Neuronal stem cell (in vitro differentiated cells): ENCODE measurements at regions not wholly inside any gene's neighbourhood (a gene's known extent, or its start where the extent isn't known, plus 50 kb on each side); places are given as distances from the start of the nearest gene placed in this dataset.

Experiments
- DNase-seq: peaks from one replicate; pipeline ENCODE4 v3.0.0-alpha.2; 2013; ENCODE audit warnings: low spot score
- H2AFZ ChIP-seq: one replicate; pipeline ENCODE4 v1.6.1; 2013; ENCODE audit warnings: mild to moderate bottlenecking, low read length, inconsistent platforms
- H2AK5ac ChIP-seq: 2 replicates; pipeline ENCODE4 v1.6.1; 2013; ENCODE audit warnings: low read depth, mild to moderate bottlenecking, inconsistent platforms, low read length, moderate library complexity, mixed read lengths
- H2BK120ac ChIP-seq: 2 replicates; pipeline ENCODE4 v1.6.1; 2013; ENCODE audit warnings: low read depth, mild to moderate bottlenecking, inconsistent platforms, low read length, moderate library complexity, mixed read lengths
- H2BK12ac ChIP-seq: one replicate; pipeline ENCODE4 v1.6.1; 2013; ENCODE audit warnings: low read length, inconsistent platforms
- H2BK15ac ChIP-seq: 2 replicates; pipeline ENCODE4 v1.6.1; 2013; ENCODE audit warnings: mild to moderate bottlenecking, low read length, inconsistent platforms, mixed read lengths
- H2BK5ac ChIP-seq: one replicate; pipeline ENCODE4 v1.6.1; 2013; ENCODE audit warnings: inconsistent platforms, mild to moderate bottlenecking, low read length, moderate library complexity
- H3K14ac ChIP-seq: one replicate; pipeline ENCODE4 v1.6.1; 2013; ENCODE audit warnings: low read length, inconsistent platforms
- H3K18ac ChIP-seq: 2 replicates; pipeline ENCODE4 v1.6.1; 2013; ENCODE audit warnings: low read length, inconsistent platforms
- H3K23ac ChIP-seq: 2 replicates; pipeline ENCODE4 v1.6.1; 2013; ENCODE audit warnings: low read depth, mild to moderate bottlenecking, mixed read lengths, low read length, inconsistent platforms; ENCODE audit not compliant: poor library complexity
- H3K27ac ChIP-seq: replicated peaks from 3 replicates; pipeline ENCODE4 v1.5.1; 2013; ENCODE audit warnings: low read length, inconsistent platforms
- H3K27me3 ChIP-seq, 3 experiments: 2 replicates each; pipeline ENCODE4 v1.6.1; 2013; ENCODE audit warnings: low read length in 3 of 3, mild to moderate bottlenecking in 2 of 3, inconsistent platforms in 1 of 3, low read depth in 1 of 3, mixed read lengths in 1 of 3, moderate library complexity in 1 of 3; ENCODE audit not compliant: control insufficient read depth in 3 of 3, insufficient read depth in 3 of 3
- H3K36me3 ChIP-seq, 2 donors: replicated peaks in 1 of 2; 2 replicates each; pipeline ENCODE4 v1.6.1; 2013; ENCODE audit warnings: low read length in 2 of 2; ENCODE audit not compliant: control insufficient read depth in 2 of 2, insufficient read depth in 2 of 2
- H3K4ac ChIP-seq: 2 replicates; pipeline ENCODE4 v1.6.1; 2013; ENCODE audit warnings: inconsistent platforms, mild to moderate bottlenecking, low read length, moderate library complexity
- H3K4me1 ChIP-seq, 2 donors: 1 replicate in 1 of 2; 2 replicates in 1 of 2; pipeline ENCODE4 v1.6.1; 2013; ENCODE audit warnings: low read length in 2 of 2, low read depth in 1 of 2; ENCODE audit not compliant: control insufficient read depth in 2 of 2, insufficient read depth in 1 of 2
- H3K4me2 ChIP-seq: one replicate; pipeline ENCODE4 v1.6.1; 2013; ENCODE audit warnings: mild to moderate bottlenecking, low read length, inconsistent platforms; ENCODE audit not compliant: insufficient read depth, poor library complexity, severe bottlenecking
- H3K4me3 ChIP-seq, 2 donors: 2 replicates each; pipeline ENCODE4 v1.5.1; 2013; ENCODE audit warnings: low read length in 2 of 2, mild to moderate bottlenecking in 2 of 2, inconsistent platforms in 1 of 2, moderate library complexity in 1 of 2
- H3K79me1 ChIP-seq: one replicate; pipeline ENCODE4 v1.6.1; 2013; ENCODE audit warnings: low read depth, mild to moderate bottlenecking, inconsistent platforms, low read length, moderate library complexity
- H3K9ac ChIP-seq: one replicate; pipeline ENCODE4 v1.6.1; 2013; ENCODE audit warnings: mild to moderate bottlenecking, low read depth, low read length, inconsistent platforms; ENCODE audit not compliant: poor library complexity
- H3K9me3 ChIP-seq, 2 donors: replicated peaks in 1 of 2; 2 replicates each; pipeline versions ENCODE3 to v1.6.1; 2013; ENCODE audit warnings: low read length in 2 of 2, mild to moderate bottlenecking in 2 of 2, inconsistent platforms in 1 of 2, low read depth in 1 of 2, mixed read lengths in 1 of 2, moderate library complexity in 1 of 2; ENCODE audit not compliant: control insufficient read depth in 2 of 2, insufficient read depth in 1 of 2
- H4K8ac ChIP-seq: one replicate; pipeline ENCODE4 v1.6.1; 2013; ENCODE audit warnings: low read depth, mild to moderate bottlenecking, inconsistent platforms, low read length, moderate library complexity
- H4K91ac ChIP-seq: one replicate; pipeline ENCODE4 v1.6.1; 2013; ENCODE audit warnings: low read length, low read depth, mild to moderate bottlenecking, inconsistent platforms; ENCODE audit not compliant: poor library complexity
- WGBS, 2 donors: extraction: QIAGEN DNeasy Blood & Tissue Kit; methylation state at CpG; one replicate each; pipeline ENCODE4 v1.1.7; 2013; ENCODE audit warnings: missing lambda C conversion rate in 2 of 2, mixed read lengths in 1 of 2; ENCODE audit not compliant: insufficient read length in 2 of 2, insufficient replicate concordance in 1 of 2; ENCODE audit errors: extremely low coverage in 2 of 2; 5-methylcytosine and 5-hydroxymethylcytosine counted together

GRCh38 chr6:19463250-19463649 is 373.9 kb upstream of the ID4 start:
- H3K36me3 ChIP-seq: no peaks in the 10 kb centered on the region
- H2BK120ac ChIP-seq: no peak overlapping the region
- H2BK12ac ChIP-seq: no peak overlapping the region
- no peak overlapping the region for H2BK15ac ChIP-seq
- peaks cover 3 to 13% of the 10 kb centered on the region in 2 donors for H3K4me1 ChIP-seq
- no peak overlapping the region for H3K14ac ChIP-seq
- H3K23ac ChIP-seq: no peak overlapping the region
- H3K4me3 ChIP-seq: no peak overlapping the region
- no peak overlapping the region for H3K4ac ChIP-seq
- no peaks in the 10 kb centered on the region for H3K79me1 ChIP-seq
- H3K27me3 ChIP-seq: no peaks in the 10 kb centered on the region
- no peak overlapping the region for H4K91ac ChIP-seq
- no CpG with 5 or more reads among the region's 2 CpGs for WGBS, 2 donors
- H2AFZ ChIP-seq: no peak overlapping the region
- H3K4me2 ChIP-seq: no peak overlapping the region
- DNase-seq: no peak
- H4K8ac ChIP-seq: no peak overlapping the region
- H3K9me3 ChIP-seq: no peaks in the 10 kb centered on the region
- no peak overlapping the region for H3K9ac ChIP-seq
- no peak overlapping the region for H3K27ac ChIP-seq
- no peak overlapping the region for H3K18ac ChIP-seq
- H2AK5ac ChIP-seq: no peak overlapping the region
- no peak overlapping the region for H2BK5ac ChIP-seq

- Histone ChIP-seq H3K79me1 (no peaks in the 10 kb centered on the region), H3K4me2 (no peak overlapping the region), H3K4ac (no peak overlapping the region), H3K27me3 (no peaks in the 10 kb centered on the region), H2AK5ac (no peak overlapping the region), H4K91ac (no peak overlapping the region), H2BK5ac (no peak overlapping the region), H3K4me1 (peaks cover 3 to 13% of the 10 kb centered on the region in 2 donors), H3K27ac (no peak overlapping the region), H3K4me3 (no peak overlapping the region), H3K9me3 (no peaks in the 10 kb centered on the region), H3K36me3 (no peaks in the 10 kb centered on the region), H2BK120ac (no peak overlapping the region), H4K8ac (no peak overlapping the region), H3K18ac (no peak overlapping the region), H2AFZ (no peak overlapping the region), H2BK12ac (no peak overlapping the region), H2BK15ac (no peak overlapping the region), H3K14ac (no peak overlapping the region), H3K23ac (no peak overlapping the region), H3K9ac (no peak overlapping the region)
- no CpG with 5 or more reads among the region's 5 CpGs for WGBS, 2 donors
- DNase-seq: no peak
These were observed 373.2 kb upstream of the ID4 start for GRCh38 chr6:19463925-19464324.

- Histone ChIP-seq H3K79me1 (no peaks in the 10 kb centered on the region), H3K4ac (no peak overlapping the region), H3K4me1 (peaks cover 3 to 13% of the 10 kb centered on the region in 2 donors), H2BK15ac (no peak overlapping the region), H3K4me3 (no peak overlapping the region), H2BK5ac (no peak overlapping the region), H2BK12ac (no peak overlapping the region), H3K14ac (no peak overlapping the region), H3K36me3 (no peaks in the 10 kb centered on the region), H3K27ac (no peak overlapping the region), H2AK5ac (no peak overlapping the region), H3K4me2 (no peak overlapping the region), H2AFZ (peak overlapping the region; percentile 81), H3K18ac (no peak overlapping the region), H4K8ac (no peak overlapping the region), H4K91ac (no peak overlapping the region), H3K27me3 (no peaks in the 10 kb centered on the region), H2BK120ac (no peak overlapping the region), H3K23ac (no peak overlapping the region), H3K9me3 (no peaks in the 10 kb centered on the region), H3K9ac (no peak overlapping the region)
- no peak for DNase-seq
- no CpG with 5 or more reads among the region's 10 CpGs for WGBS, 2 donors
These were observed 371.9 kb upstream of the ID4 start for GRCh38 chr6:19465256-19465655.

- Histone ChIP-seq H3K23ac (no peak overlapping the region), H2BK120ac (no peak overlapping the region), H3K4ac (no peak overlapping the region), H3K4me3 (no peak overlapping the region), H2BK15ac (no peak overlapping the region), H3K36me3 (no peaks in the 10 kb centered on the region), H4K91ac (no peak overlapping the region), H3K9me3 (no peaks in the 10 kb centered on the region), H2BK12ac (no peak overlapping the region), H2AK5ac (no peak overlapping the region), H3K4me1 (peaks cover 3 to 13% of the 10 kb centered on the region in 2 donors), H3K14ac (no peak overlapping the region), H3K9ac (no peak overlapping the region), H3K4me2 (no peak overlapping the region), H2AFZ (peak overlapping the region; percentile 81), H3K27ac (no peak overlapping the region), H3K27me3 (no peaks in the 10 kb centered on the region), H2BK5ac (no peak overlapping the region), H3K18ac (no peak overlapping the region), H3K79me1 (no peaks in the 10 kb centered on the region), H4K8ac (no peak overlapping the region)
- no CpG with 5 or more reads among the region's 3 CpGs for WGBS, 2 donors
- no peak for DNase-seq
These were observed 371.4 kb upstream of the ID4 start for GRCh38 chr6:19465760-19466159.
